Activated CD4-positive, alpha-beta T cell treated with anti-CD3 and anti-CD28 coated beads for 4 hours (primary cell): ENCODE measurements at regions not wholly inside any gene's neighbourhood (a gene's known extent, or its start where the extent isn't known, plus 50 kb on each side); places are given as distances from the start of the nearest gene placed in this dataset.

Experiments used
- DNase-seq, 2 donors: peaks; one replicate each; pipeline ENCODE4 v3.0.0-alpha.2; 2020

- no peak for DNase-seq
Observed at GRCh38 chr9:73805111-73805510, 653.4 kb downstream of the ANXA1 start.

DNA sequence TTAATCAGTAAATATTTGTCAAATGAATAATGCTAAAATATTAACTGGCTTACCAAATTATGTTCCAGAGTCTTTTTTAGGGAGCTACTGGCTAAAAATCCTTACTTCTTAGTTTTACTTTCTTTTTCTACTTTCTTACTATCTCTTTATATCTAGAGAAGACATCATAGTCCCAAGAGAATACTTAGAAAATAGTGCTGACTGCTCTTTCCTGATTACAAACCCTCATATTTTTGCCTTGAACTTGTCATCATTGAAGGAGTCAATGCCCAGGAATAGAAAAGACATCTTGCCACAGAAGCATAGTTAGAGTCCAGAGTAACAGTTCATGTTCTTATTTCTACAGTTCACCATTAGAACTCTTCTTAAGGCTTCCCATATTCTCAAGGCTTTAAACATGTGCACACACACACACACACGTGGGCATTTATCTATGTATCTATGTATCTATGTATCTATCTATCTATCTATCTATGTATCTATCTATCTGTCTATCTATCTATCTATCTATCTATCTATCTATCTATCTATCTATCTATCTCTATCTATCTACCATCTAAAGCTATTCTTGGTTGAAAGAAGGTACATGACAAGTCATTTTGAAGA, 654.3 kb downstream of the ANXA1 start:
- DNase-seq = no peak

- no peak for DNase-seq
Observed at GRCh38 chr9:73806876-73807275, 655.2 kb downstream of the ANXA1 start.

DNA sequence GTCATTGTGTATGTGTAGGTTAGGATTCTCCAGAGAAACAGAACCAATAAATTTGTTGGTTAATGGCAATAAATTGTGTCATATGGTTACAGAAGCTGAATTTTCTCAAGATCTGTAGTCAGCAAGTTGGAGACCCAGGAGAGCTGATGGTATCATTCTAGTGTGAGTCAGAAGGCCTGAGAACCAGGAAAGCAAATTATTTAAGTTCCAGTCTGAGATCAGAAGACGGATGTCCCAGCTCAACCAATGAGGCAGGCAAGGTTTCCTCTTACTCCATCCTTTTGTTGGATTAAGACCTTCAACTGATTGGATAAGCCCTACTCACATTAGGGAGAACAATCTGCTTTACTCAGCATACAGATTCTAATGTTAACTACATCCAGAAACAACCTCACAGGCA, 656.3 kb downstream of the ANXA1 start:
- no peak for DNase-seq

GRCh38 chr9:73810585-73811215, 659.0 kb downstream of the ANXA1 start:
- no peak for DNase-seq

- DNase-seq = no peak
Observed at GRCh38 chr9:73813546-73813945, 661.9 kb downstream of the ANXA1 start.

- no peak for DNase-seq
Observed at GRCh38 chr9:73816905-73817304, 665.2 kb downstream of the ANXA1 start.

DNA sequence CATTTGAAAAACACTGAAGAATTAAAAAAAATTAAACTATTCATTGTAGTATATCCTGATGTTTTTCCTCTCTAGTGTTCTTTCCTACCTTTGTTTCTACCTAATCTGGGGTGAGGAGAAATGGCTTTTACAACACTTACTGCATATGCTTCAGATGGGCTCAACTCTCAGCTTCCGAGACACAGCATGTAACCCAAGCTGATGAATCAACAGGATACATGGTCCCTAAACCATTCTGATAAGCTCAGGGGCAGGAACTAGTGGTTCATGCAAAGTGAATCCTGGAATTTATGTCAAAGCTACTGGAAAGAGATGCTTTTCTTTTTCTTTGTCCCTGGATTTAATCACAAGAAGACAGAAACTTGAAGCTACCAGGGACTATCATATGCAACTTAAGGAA, 672.5 kb upstream of the RORB start:
- no peak for DNase-seq

DNA sequence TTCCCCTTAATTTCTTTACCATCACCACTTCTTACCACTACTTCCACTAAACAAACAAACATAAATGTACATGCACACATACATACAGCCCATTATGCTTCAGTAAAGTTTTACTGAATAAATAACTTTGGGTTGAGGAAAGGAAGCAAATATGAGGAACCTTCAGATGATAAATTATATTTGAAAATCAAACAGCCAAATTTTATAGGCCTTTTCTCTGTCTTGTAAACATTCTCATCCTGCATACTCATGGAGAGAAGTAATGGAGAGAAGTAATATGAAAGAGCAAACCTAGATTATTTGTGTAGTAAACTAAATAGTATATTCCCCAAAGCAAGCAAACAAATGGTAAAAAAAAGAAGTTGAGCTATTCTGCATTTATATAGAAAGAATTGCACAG, 658.3 kb upstream of the RORB start:
- no peak for DNase-seq

DNA sequence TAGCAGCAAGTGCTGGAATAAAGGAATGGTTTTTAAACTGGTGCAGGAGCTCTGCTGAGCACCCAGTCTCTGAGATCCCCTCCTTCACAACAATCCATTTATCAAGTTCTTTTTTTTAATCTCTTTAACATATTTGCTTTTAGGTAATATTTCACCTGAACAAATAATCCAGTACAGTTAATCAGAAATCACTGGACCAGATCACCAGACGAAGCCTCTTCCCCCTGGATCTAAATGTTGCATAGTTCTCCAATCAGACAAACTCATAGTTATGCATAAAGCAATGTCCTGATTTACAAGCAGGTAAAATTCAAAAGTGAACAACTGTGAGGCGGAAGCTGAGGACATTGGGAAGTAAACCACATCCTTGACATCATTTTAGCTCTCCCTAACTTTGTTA, 657.7 kb upstream of the RORB start:
- DNase-seq = no peak

- DNase-seq = no peak
Observed at GRCh38 chr9:73841018-73841417, 656.1 kb upstream of the RORB start.

DNA sequence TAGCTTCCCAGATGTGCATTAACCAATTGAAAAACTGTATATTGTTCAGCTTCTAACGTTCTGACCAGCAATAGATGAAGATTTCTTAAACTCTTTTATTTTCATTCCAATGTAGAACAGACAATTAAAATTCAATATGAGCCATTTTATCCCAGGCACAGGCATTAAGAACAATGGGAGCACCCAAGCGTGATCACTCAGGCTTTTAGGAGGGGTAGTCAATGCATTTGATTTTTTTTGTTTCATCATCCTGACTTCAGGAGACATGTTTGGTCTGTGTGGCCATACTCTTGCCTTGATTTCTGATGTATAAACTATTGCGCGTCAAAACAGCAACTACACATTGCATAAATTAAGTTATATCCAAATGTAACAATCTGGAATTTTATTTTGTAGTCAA, 653.0 kb upstream of the RORB start:
- no peak for DNase-seq

- DNase-seq = no peak
Observed at GRCh38 chr9:73845539-73845938, 651.6 kb upstream of the RORB start.

- DNase-seq = no peak
Observed at GRCh38 chr9:73845954-73846690, 651.0 kb upstream of the RORB start.

DNA sequence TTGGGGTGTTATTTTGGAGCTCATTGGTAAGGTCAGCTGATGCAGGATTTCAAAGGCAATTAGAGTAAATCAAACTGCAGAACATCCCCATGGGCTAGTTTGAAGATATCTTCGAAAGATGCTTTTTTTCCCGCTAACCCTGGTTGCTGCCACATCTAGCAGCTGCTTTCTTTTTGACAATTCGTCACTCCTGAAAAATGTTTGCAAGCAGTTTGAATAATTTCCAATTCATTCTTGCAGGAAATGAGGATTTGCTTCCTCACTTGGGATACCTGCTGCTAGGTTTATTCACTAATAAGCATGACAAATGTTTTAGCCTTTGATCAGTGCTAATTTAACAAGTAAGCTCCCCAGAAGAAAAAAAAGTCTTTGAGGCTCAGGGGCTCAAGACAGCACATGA, 649.6 kb upstream of the RORB start:
- no peak for DNase-seq

DNA sequence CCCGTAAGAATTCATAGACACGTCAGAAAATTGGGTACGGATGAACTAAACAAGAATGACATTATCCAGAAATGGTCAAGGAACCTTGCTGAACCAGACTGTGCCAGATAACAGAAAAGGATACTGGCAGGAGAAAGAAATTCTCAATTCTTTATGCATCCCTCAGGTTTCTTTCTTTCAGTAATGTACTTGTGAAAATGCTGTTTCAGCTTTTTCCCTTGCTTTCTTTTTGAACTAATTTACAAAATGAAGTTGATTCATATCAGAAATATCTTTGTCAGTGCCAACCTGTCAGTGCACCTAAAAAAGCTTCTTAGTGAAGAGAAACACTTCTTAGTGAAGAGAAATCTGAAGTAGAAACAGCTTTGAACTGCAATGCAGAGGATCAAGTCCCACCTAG, 643.6 kb upstream of the RORB start:
- DNase-seq = no peak

DNA sequence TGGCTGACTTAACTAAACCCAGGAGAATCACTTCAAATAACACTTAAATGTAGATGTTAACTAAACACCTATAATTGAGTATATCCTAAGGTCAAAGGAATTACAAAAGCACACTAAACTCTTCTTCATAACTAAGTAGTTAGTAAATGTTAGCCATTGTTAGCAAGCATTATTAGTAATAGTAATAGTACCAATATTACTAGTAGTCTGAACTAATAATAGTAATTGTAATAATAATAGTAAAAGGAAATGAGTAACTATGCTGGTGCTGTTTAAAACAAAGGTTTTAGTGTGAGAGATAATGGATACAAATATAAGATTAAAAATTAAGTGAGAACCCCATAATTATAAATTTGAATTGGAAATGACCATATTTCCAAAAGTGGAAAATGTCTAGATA, 641.9 kb upstream of the RORB start:
- no peak for DNase-seq

DNA sequence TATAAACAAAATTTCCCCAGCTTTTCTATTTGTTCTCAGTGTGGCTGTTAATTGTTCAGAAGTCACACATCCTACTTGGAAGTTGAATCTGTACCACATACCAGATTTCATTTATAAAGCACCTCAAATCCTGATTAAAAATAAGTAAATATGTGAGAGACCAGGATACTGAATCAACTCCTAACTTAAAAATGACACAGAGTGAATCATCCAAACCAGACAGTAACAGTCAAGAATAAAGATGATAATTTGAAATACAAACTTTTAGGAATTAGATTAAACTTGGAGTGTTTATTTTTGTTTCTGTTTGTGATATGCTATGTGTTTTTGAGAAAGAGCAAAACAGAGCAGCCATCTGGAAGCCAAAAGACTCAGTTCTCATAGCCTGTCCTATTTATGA, 633.2 kb upstream of the RORB start:
- DNase-seq = no peak

DNA sequence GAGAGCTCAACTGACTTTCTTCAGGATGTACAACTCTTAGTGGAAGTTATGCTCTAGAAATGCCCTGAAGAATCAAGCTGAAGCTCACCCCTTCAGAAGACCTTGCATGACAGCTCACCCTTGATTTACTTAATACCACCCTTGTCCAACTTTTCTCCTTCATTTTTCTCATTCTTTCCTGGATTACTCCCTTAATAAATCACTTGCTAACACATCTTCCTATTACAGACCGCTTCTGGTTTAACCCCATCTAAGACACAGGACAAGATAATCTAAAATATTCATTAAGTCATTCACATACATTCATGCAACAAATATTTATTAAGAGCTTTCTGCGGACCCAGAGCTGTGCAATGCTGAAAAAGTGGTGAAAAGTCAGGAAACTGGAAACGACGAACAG, 630.7 kb upstream of the RORB start:
- DNase-seq = no peak

DNA sequence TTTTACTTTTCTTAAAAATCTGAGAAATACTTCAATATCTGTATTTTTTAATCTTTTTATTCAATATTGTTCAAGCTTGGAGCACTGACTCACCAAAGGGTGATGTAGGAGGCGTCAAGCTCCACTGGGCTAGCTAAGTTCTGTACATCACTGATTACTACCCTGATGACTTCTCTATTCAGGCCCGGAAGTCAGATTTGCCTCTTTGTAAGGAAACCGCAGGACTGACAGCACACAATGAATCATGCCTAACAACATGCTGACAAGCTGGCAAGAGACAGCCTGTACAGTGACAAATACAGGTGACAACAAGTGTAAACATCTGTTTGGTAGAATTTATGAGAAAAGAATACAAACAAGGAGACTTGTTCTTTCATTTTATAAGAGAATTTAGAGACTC, 627.9 kb upstream of the RORB start:
- DNase-seq = peak in 1 of 2 donors; percentile 1

GRCh38 chr9:73871636-73872035, 625.5 kb upstream of the RORB start:
- no peak for DNase-seq

GRCh38 chr9:73872701-73873100, 624.4 kb upstream of the RORB start:
- DNase-seq = no peak

DNA sequence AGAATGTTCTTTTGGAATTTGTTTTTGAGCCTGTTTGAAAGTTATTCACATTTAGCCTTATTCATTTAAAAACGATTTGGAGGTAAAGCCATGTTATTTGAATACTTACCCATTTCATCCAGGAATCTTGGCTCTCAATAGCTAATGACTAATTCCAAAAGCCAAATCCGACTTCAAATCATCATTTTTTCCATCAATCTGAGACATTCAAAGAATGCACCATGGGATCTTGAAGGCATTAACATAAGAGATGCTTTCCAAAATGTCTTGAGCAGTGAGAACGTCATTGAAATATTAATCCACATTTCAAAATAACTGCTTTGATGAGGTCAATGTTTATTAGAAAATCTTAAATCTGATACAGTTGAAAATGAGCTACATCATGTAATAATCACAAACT, 617.0 kb upstream of the RORB start:
- DNase-seq = no peak

- DNase-seq = no peak
Observed at GRCh38 chr9:73889023-73889422, 608.1 kb upstream of the RORB start.
